ENCODE measurements at regions not wholly inside any gene's neighbourhood (a gene's known extent, or its start where the extent isn't known, plus 50 kb on each side); places are given as distances from the start of the nearest gene placed in this dataset.

GRCh38 chr2:195494451-195494850 is 162.6 kb upstream of the SLC39A10 start:
- no peak for DNase-seq

- no peak for DNase-seq
These were observed 163.6 kb upstream of the SLC39A10 start for GRCh38 chr2:195493416-195493815.

DNA sequence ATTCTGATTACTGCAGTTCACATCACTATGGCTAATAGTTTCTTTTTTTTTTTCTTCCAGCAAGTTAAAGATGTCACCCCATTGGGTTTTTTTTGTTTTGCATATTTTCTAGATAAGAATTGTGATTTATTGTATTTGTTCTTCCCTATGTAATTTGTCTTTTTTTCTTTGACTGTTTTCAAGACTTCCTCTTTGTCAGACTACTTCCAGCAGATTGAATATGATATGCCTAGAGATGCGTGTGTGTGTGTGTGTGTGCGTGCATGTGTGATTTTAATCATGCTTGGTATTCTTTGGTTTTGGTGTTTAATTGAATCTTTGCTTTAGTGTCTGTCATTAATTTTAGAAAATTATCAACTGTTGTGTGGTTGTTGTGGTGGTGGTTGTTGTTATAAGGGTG is 166.7 kb upstream of the SLC39A10 start:
- DNase-seq: no peak

DNA sequence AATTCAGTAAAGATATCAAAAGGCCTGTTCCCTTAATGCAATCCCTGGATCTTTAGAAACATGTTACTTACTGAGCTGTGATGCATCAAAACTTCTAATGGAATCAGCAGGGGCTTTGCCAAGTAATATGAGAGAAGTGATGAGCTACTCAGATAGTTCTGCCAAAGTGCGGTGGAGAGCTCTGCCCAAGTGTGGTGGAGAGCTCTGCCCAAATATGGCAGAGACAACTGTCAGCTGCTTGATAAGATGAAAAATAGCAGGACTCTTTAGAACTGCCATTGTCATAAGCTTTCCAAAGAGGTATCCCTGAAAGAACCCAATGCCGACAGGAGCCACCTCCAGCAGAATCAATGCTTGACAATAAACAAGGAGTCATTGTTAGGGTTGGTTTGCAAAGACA is 167.9 kb upstream of the SLC39A10 start:
- no peak for DNase-seq

DNA sequence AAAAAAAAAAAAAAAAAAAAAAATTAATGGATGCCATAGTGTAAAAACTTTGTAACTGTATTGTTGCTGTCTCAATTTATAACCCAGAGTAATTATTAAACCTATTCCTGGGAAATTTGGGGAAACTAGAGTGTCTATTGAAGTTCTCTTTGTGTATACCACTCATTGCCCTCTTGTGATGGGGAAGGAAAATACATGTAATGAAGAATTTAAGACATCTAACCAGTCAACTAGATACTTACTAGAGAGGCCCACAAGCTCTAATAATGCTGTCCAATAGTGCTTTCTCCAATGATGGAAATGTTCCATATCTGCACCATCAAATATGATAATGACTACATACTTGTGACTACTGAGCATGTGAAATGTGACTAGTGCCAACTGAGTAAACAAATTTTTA is 168.5 kb upstream of the SLC39A10 start:
- DNase-seq: peak; percentile 26

- DNase-seq: peak; percentile 88
These were observed 169.9 kb upstream of the SLC39A10 start for GRCh38 chr2:195486987-195487644.

DNA sequence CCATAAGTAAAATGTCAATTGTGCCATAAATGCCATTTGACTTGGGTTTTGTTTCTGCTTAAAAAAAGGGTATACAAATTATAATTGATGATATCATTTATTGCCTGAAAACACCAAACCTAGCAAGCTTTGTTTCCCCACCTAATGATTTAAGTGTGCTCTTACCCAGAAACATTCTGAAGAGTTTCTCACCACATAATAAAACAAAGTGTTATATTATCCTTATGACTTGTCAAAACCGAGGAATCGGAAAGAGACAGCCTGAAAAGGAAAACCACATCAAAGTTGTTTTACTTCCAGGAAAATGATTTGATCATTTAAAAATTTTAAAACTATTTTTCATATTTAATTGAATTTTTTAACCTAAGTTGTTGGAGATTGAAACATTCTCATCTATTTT is 170.5 kb upstream of the SLC39A10 start:
- DNase-seq: peak; percentile 78

DNA sequence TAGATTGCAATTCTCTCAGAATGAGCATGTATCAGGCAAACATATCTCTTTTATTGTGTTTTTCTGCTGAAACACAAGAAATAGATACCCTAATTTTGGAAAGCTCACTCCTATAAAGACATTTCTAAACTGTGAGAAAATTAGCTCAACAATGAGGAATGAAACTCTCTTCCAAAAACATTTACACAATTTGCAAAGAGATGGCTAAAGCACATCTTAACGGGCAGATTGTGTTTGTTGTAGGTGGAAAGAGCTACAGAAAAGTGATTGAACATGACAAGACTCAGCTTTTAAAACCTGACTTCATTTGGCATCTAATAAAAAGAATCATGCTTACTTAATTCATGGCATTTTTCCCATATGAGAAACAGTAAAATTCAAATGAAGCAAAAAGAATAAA is 175.0 kb upstream of the SLC39A10 start:
- DNase-seq: no peak

DNA sequence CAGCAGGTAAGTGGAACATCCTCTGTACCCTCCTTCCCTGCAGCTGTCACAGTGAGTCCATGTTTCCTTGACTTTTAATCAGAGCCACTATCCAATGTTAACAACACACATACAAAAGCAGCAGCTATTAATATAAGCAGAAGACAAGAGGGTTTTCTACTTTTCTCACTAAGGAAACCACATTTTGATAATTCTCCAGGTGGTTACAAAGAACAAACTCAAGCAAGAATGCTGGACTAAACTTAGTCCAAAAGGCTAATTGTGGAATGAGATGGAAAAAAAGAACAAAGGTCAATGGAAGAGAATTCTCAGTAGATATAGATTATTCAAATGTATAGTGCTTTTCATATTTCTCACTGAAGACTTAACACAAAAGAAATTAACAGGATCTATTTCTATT is 176.9 kb upstream of the SLC39A10 start:
- DNase-seq: no peak

DNA sequence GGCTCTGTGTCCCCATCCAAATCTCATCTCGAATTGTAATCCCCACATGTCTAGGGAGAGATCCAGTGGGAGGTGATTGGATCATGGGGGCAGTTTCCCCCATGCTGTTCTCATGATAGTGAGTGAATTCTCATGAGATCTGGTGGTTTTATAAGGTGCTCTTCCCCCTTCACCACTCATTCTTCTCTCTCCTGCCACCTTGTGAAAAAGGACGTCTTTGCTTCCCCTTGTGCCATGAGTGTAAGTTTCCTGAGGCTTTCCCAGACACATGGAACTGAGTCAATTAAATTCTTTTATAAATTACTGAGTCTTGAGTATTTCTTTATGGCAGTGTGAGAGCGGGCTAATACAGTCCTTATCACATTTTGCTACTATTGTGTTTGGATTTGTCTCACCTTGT is 177.6 kb upstream of the SLC39A10 start:
- no peak for DNase-seq

DNA sequence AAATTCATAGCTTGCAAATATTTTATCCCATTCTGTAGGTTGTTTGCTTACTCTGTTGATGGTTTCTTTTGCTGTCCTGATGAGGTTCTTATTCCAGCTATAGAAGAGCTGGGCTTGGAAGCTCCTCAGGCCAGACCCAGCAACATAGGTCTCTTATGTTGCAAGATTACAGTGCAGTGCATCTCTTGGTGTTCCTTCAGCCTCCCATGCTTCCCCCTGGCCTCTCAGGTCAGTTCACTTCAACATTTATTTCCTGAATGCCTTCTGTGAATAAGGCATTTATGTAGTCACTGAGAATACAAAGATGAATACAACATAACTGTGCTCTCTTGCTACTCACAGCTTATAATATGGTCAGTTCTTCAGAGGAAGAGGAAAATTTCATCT is 179.0 kb upstream of the SLC39A10 start:
- peak; percentile 17 for DNase-seq

GRCh38 chr2:195477248-195477995 is 179.6 kb upstream of the SLC39A10 start:
- DNase-seq: peak; percentile 68

DNA sequence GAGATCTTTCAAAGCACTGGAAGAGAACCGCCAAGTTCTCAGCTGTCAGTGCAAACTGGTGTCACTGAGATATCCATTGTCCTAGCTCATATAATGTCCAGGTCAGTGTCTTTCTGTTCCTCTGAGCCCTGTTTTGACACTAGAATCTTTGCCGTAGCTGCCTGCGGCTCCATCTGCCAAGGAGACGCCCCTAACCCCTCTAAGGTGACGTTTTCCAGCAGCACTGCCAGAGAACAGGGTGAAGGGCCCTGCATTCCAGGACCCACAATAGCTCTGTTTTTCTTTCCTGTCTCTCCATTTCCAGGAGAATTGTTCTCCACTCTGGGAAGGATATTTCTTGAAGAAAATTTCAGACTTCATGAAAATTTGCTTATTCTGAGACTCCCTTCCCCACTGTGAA is 181.7 kb upstream of the SLC39A10 start:
- DNase-seq: no peak

DNA sequence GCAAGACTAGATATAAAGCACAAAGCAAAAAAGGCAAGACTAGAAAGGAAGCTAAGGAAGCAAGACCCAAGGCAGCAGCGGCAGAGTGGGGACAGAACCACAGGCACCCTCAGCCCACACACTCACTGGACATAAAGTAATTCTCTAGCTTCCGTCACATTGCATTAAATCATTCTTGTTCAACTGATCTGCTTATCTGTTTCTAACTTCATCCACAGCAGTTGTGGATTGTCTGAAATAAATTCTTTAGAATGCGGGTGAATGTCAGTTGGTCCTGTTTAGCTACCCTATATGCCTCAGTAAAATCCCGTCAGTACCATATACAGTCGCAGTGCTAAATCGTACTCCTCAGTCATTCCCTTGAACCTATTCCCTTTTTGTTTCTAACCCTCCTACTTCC is 183.2 kb upstream of the SLC39A10 start:
- no peak for DNase-seq

- DNase-seq: no peak
These were observed 184.4 kb upstream of the SLC39A10 start for GRCh38 chr2:195472501-195473234.

DNA sequence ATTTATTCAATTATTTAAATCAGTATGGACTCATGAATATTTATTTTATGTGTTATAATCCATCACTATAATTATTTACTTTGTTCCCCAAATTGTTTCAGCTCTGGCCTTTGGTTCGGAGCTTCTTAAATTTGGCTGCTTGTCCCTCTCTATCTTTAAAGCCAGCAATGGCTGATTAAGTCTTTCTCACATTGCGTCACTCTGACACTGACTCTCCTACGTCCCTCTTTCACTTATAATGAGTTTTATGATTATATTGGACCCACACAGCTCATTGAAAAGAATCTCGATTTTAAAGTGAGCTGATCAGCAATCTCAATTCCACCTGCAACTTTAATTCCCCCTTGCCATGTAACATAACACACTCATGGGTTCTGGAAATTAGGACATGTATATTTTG is 185.2 kb upstream of the SLC39A10 start:
- no peak for DNase-seq

DNA sequence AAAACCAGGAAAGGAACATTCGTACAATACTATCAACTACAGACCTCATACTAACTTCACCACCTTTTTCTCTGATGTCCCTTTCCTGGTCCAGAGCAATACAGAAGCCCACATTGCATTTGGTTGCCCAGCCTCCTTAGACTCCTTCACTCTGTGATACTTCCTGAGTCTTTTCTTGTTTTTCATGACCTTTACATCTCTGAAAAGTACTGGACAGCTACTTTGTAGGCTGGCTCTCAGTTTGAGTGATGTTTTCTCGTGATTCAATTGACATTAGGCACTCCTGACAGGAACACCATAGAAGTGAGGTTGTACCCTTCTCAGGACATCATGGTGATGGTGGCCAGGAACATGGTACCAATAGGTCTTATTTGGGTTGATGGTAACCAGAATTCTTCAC is 185.9 kb upstream of the SLC39A10 start:
- no peak for DNase-seq

DNA sequence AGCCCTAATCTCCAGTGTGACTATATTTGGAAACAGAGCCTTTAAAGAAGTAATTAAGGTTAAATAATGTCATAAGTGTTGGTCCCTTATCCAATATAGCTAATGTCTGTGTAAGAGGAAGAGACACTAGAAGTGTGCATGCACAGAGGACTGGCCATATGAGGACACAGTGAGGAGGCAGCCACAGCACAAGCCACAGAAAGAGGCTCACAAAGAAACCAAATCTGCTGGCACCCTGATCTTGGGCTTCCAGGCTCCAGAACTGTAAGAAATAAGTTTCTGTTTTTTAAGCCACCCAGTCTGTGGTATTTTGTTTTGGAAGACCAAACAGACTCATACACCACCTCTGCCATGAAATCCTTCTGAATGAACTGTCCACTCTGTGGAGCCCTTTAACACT is 186.4 kb upstream of the SLC39A10 start:
- no peak for DNase-seq

- no peak for DNase-seq
These were observed 188.3 kb upstream of the SLC39A10 start for GRCh38 chr2:195468771-195469170.

DNA sequence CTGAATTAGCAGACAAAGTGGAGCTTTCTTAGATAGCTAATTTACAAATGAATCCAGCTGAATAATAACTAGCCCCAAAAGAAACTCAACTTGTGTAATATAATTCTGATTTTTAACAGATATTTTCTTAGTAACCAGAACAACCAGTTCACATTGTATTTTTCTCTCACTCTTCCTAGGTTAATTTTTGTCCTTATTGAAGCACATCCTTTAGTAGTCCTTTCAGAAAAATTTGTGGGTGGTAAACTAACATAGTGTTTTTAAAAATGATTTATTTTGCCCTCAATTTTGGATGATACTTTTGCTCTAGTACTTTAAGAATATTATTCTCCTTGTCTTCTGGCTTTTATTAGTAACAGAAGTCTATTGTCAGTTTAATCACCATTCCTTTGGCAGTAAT is 190.6 kb upstream of the SLC39A10 start:
- DNase-seq: no peak

DNA sequence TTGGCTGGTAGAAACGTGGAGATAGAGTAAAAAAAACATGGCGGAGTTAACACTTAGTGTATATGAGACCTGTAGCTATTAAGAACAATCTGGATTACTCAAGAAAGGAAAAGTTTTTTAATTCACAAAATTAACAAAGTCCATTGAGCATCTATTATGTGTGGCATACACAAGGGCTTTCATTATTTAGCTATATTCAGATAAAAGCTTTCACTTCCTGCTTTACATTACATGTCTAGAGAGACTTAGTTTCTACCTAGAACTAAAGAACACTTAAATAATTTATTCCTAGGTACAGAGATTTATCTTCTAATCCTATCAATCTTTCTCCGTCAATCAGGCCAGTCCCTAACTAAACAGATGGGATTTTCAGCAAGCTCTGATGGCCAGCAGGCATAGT is 196.0 kb upstream of the SLC39A10 start:
- DNase-seq: no peak

DNA sequence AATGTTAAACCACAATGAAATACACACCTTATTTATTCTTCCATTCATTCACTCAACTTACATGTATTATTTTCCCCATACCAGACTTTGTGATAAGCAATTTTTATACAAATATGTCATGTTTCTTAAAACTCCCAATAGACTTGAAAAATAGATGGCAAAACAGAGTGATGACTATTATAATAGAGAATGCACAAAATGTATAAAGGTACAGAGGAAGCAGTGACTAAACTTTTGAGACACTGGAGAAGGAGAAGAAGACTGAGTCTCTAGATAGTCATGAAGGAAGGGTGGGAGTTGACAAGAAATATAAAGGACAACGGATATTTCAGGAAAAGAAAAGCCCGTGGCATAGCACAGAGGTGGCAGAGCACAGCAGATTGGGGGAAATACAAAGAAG is 198.1 kb upstream of the SLC39A10 start:
- no peak for DNase-seq

- DNase-seq: no peak
These were observed 199.2 kb upstream of the SLC39A10 start for GRCh38 chr2:195457873-195458272.

- DNase-seq: no peak
These were observed 200.3 kb upstream of the SLC39A10 start for GRCh38 chr2:195456771-195457170.

All from activated CD4-positive, alpha-beta T cell treated with anti-CD3 and anti-CD28 coated beads, Interleukin-10, Interleukin-2, amounts not matched to agents 100 ng/mL and 50 ng/mL, durations not matched to agents 16 hours and 8 hours (primary cell).